ENCODE measurements at regions not wholly inside any gene's neighbourhood (a gene's known extent, or its start where the extent isn't known, plus 50 kb on each side); places are given as distances from the start of the nearest gene placed in this dataset.

DNA sequence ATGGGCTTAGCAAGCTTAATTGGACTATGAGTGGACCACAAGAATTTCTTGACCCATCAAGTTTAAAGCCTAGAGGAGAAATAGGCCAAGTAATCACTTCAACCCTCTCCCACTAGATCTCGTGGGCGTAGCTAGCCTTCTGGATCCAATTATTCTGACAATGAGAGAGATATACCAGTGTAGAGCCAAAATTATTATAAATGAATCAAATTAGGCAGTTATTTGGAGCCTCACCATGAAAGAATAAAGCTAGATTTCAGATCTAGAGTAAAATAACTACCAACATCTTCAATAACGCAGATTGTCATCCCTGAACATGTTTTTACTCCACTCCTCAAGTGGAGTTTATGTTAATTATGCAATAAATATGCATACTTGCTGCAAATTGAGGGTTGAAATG, 143.9 kb upstream of the CDH20 start:
- Histone ChIP-seq H3K4me1 (ENCODE audit: insufficient read depth, poor library complexity, severe bottlenecking) (no peaks in the 10 kb centered on the region), H3K36me3 (ENCODE audit: low read depth) (no peaks in the 10 kb centered on the region), H3K9me3 (ENCODE audit: severe bottlenecking) (no peaks in the 10 kb centered on the region), H3K4me3 (ENCODE audit: severe bottlenecking) (no peak overlapping the region), H3K27me3 (ENCODE audit: insufficient read depth, poor library complexity, severe bottlenecking) (no peaks in the 10 kb centered on the region), H3K27ac (ENCODE audit: poor library complexity, severe bottlenecking) (no peak overlapping the region)
- ATAC-seq (ENCODE audit: low read depth) (no peak), DNase-seq (ENCODE audit: low spot score) (no peak)
- TF ChIP-seq, protein P1, sequence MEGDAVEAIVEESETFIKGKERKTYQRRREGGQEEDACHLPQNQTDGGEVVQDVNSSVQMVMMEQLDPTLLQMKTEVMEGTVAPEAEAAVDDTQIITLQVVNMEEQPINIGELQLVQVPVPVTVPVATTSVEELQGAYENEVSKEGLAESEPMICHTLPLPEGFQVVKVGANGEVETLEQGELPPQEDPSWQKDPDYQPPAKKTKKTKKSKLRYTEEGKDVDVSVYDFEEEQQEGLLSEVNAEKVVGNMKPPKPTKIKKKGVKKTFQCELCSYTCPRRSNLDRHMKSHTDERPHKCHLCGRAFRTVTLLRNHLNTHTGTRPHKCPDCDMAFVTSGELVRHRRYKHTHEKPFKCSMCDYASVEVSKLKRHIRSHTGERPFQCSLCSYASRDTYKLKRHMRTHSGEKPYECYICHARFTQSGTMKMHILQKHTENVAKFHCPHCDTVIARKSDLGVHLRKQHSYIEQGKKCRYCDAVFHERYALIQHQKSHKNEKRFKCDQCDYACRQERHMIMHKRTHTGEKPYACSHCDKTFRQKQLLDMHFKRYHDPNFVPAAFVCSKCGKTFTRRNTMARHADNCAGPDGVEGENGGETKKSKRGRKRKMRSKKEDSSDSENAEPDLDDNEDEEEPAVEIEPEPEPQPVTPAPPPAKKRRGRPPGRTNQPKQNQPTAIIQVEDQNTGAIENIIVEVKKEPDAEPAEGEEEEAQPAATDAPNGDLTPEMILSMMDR (IDR thresholded peaks at IDR 0.05; ENCODE audit: poor library complexity, severe bottlenecking) = no peak

DNA sequence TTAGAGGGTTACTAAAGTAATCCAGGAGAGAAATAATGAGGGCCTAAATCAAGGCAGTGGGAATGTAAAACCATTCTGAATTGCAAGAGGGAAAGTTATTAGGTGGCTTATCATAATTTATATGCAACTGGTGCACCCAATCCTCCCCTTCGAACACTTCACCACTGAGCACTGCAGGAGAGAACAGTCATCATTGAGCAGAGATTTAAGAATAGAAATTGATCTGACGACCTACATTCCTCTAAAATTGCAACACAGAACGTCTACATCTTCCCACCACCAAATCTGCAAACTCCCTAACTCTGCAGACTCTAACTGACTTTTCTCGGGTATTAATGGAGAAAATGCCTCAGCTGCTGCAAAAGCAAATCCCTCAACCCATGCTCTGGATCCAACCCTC, 138.5 kb upstream of the CDH20 start:
- no peaks in the 10 kb centered on the region for H3K9me3 ChIP-seq (ENCODE audit: severe bottlenecking)
- no peak for DNase-seq (ENCODE audit: low spot score)
- TF ChIP-seq, protein P1 (IDR thresholded peaks at IDR 0.05; ENCODE audit: poor library complexity, severe bottlenecking) = no peak

DNA sequence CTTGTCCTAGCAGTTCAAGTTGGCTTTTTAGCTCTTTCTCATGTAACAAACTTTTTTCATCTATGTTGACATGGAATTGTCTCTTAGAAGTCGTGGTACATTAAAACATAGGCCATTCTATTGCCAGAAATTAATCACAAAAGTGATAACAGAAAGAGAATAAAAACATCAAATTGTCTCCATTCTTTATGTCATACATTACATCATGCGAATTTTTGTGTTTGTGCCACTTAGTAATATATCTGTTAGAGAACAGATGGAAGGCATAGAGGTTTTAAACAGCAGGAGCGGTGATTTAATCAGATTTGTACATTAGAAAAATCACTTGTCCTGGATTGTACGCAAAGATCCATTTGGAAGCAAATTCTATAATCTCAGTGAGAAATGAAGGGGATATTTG, 136.5 kb upstream of the CDH20 start:
- Histone ChIP-seq H3K4me1 (ENCODE audit: insufficient read depth, poor library complexity, severe bottlenecking) (no peaks in the 10 kb centered on the region), H3K27me3 (ENCODE audit: insufficient read depth, poor library complexity, severe bottlenecking) (no peaks in the 10 kb centered on the region), H3K4me3 (ENCODE audit: severe bottlenecking) (no peak overlapping the region), H3K9me3 (ENCODE audit: severe bottlenecking) (no peaks in the 10 kb centered on the region), H3K27ac (ENCODE audit: poor library complexity, severe bottlenecking) (no peak overlapping the region), H3K36me3 (ENCODE audit: low read depth) (no peaks in the 10 kb centered on the region)
- TF ChIP-seq, protein P1 (IDR thresholded peaks at IDR 0.05; ENCODE audit: poor library complexity, severe bottlenecking) = no peak
- DNase-seq (ENCODE audit: low spot score) = no peak
- ATAC-seq (ENCODE audit: low read depth) = no peak

More for the DNA sequence above, 138.5 kb upstream of the CDH20 start:
- Histone ChIP-seq H3K36me3 (ENCODE audit: low read depth) (no peaks in the 10 kb centered on the region), H3K4me3 (ENCODE audit: severe bottlenecking) (no peak overlapping the region), H3K27me3 (ENCODE audit: insufficient read depth, poor library complexity, severe bottlenecking) (no peaks in the 10 kb centered on the region), H3K27ac (ENCODE audit: poor library complexity, severe bottlenecking) (no peak overlapping the region), H3K4me1 (ENCODE audit: insufficient read depth, poor library complexity, severe bottlenecking) (no peaks in the 10 kb centered on the region)
- ATAC-seq (ENCODE audit: low read depth) = no peak

DNA sequence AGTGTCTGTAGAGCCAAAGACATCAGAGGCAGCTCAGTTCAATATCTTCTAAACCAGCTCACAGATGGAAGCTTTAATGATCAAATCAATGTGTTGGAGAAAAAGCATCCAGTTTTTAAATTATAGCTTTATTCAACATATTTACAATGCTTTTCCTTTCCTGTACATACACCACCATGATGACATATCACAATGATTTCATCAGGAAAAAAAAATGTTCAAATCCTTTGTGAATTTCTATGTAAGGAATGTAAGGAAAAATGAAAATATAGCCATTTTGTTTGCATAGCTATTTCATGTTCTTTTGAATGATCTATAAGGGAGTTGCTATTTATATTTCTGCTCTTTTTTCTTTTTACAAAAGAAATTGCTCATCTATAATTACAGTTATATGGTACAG, 134.7 kb upstream of the CDH20 start:
- Histone ChIP-seq H3K27me3 (ENCODE audit: insufficient read depth, poor library complexity, severe bottlenecking) (no peaks in the 10 kb centered on the region), H3K27ac (ENCODE audit: poor library complexity, severe bottlenecking) (no peak overlapping the region), H3K4me3 (ENCODE audit: severe bottlenecking) (no peak overlapping the region), H3K9me3 (ENCODE audit: severe bottlenecking) (no peaks in the 10 kb centered on the region), H3K4me1 (ENCODE audit: insufficient read depth, poor library complexity, severe bottlenecking) (no peaks in the 10 kb centered on the region), H3K36me3 (ENCODE audit: low read depth) (no peaks in the 10 kb centered on the region)
- TF ChIP-seq, protein P1 (IDR thresholded peaks at IDR 0.05; ENCODE audit: poor library complexity, severe bottlenecking) = no peak
- no peak for DNase-seq (ENCODE audit: low spot score)
- ATAC-seq (ENCODE audit: low read depth) = no peak

DNA sequence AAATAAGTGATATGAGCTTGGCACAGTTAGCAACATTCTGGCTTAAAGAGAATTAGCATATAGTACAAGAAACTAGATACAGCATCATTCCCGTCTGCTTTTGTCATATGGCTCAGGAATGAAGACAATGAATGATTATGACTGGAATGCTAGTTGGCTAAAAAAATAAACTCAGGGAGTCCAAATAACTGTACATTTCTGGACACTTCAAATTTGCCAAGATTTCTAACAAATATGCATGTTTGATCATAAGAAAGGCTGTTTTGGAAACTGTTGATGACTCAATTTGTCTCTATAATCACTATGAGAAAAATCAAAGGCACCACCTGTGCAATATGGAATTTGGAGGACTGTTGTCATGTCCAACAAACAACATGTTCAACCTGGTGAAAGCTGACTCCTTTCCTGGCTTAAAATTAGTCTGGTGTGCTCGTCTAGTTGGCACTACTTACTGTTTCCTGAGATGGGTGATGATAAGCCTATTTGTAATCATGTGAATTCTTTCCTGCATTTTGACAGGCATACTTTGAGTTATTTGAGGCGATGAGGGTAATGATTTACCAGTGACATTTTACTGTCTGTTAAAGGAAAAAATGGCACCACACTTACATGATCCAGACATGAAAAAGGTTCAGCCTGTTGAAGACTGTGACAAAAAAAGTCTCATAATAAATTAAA, 133.9 kb upstream of the CDH20 start:
- H3K36me3 ChIP-seq (ENCODE audit: low read depth) = no peaks in the 10 kb centered on the region
- H3K9me3 ChIP-seq (ENCODE audit: severe bottlenecking) = no peaks in the 10 kb centered on the region
- TF ChIP-seq, protein P1 (IDR thresholded peaks at IDR 0.05; ENCODE audit: poor library complexity, severe bottlenecking) = no peak
- H3K27ac ChIP-seq (ENCODE audit: poor library complexity, severe bottlenecking) = no peak overlapping the region
- H3K4me1 ChIP-seq (ENCODE audit: insufficient read depth, poor library complexity, severe bottlenecking) = no peaks in the 10 kb centered on the region
- DNase-seq (ENCODE audit: low spot score) = no peak
- H3K27me3 ChIP-seq (ENCODE audit: insufficient read depth, poor library complexity, severe bottlenecking) = no peaks in the 10 kb centered on the region
- no peak overlapping the region for H3K4me3 ChIP-seq (ENCODE audit: severe bottlenecking)
- no peak for ATAC-seq (ENCODE audit: low read depth)
